ENCODE measurements at regions not wholly inside any gene's neighbourhood (a gene's known extent, or its start where the extent isn't known, plus 50 kb on each side); places are given as distances from the start of the nearest gene placed in this dataset.

DNA sequence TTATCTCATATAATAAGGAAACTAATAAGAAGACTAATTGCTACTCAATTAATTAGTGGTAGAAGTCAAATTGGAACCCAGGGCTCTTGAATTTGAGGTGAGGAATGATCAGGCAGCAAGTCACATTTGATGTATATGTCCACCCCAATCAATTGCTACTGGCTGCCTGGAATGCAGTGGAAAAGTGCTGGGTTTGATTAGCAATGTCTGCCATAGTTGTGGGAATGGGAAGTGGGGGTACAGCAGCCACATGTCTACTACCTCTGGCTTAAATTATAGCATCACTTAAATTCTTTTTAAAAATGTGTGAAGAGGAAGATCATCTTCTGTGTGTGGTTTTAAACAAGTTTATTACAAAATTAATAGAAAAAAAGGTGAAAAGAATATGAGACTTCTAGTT lies 50.8 kb upstream of the NAV2 start:
- no peak for DNase-seq

GRCh38 chr11:19660076-19660475 lies 52.6 kb upstream of the NAV2 start:
- DNase-seq = no peak

DNA sequence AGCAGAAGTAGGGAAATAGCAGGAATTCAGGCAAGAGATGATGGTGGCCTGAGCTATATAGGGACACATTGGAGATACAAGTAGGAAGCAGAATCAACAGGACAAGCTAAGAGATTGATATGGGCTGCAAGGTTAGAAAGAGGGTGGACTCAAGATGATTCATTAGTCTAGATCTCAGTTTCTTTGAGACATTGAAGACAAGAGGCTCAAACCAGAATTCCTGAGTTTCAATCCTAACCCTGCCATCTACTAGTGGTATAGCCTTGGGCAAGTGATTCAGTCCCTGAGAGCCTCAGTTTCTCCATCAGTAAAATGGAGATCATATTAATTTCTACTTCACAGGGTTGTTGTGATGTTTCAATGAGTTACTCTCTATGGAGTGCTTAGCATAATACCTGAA lies 53.1 kb upstream of the NAV2 start:
- DNase-seq = no peak

- DNase-seq = no peak
Observed at GRCh38 chr11:19658344-19658743, 54.3 kb upstream of the NAV2 start.

DNA sequence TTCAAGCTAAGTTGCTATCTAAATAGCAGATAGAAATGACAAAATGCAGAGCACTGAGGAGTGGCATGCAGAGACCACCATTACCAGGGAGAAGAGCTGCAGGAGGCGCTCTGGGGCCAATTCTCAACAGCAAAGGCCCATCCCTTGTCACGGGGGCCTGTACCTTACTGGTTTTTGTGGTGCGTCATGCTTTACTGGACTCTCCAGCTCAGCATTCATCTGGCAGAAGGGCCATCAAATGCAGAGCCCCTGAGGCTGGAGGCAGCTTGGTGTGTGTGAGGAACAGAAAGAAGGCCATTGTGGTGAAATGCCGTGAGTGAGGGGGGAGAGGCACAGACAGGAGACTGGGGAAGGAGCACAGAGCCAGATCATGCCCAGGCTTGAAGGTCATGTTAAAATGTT lies 56.5 kb upstream of the NAV2 start:
- no peak for DNase-seq

DNA sequence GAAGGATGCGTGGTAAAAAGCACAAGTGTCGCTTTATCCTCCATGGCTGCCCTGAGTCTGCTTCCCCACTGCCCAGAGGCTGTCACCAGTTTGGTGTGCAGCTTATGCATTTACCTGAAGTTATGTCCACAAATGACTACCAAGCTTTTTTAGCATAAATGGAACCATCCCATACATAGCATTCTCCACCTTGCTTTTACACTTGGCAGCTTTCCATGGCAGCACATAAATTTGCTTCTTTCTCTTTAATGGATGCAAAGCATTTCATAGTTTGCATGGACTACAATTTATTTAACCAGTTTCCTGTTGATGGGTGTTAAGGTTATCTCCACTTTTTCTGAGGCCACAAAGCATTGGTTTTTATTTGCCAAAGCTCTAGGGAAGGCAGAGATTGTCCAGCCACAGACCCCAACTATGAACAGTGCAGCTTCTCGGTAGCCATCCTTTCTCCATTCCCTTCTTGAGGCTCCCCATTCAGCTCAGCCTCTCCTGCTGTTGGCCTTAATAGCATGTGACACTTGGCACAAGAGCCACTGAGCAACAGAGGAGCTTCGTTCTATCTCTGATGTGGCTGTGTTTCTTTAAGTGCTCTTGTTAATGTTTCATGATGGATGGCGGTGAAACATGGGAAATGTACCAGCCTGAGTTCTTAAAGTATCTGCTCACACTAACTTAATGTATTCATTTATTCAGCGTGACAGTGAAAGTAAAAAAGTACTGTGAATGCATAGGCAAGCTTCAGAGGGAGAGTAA lies 59.8 kb upstream of the NAV2 start:
- DNase-seq = no peak

DNA sequence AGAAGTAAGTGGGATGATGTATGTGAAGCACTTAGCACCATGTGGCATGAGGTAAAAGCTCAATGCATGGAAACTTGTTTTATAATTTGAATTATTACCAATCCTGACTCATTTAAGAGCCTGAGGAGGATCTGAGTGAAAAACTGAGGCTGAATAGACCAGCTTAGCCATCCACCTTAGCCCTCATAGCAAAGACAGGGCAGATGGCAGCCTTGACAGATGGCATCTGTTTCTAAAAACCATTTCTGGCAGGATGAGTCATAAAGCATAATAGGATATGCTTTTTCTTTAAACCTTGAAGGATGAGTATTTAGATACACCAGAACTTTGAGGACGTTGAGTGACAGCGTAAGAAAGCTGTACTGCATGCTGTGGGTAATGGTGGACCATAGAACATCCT lies 61.0 kb upstream of the NAV2 start:
- no peak for DNase-seq

GRCh38 chr11:19651028-19651427 lies 61.6 kb upstream of the NAV2 start:
- no peak for DNase-seq

DNA sequence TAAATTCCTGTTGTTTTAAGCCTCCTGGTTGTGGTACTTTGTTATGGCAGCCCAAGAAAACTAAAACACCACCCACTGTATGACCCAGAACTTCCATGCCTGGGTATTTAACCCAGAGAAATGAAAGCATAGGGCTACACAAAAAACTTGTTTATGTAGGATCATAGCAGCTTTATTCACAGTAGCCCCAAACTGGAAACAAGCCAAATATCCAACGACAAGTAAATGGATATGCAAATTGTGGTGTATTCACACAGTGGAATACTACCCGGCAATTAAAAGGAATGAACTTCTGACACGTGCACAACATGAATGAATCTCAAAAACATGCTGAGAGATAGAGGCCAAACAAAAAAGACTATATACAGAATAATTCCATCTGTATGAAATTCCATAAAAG lies 62.2 kb upstream of the NAV2 start:
- no peak for DNase-seq

GRCh38 chr11:19649751-19650150 lies 62.9 kb upstream of the NAV2 start:
- DNase-seq = no peak

DNA sequence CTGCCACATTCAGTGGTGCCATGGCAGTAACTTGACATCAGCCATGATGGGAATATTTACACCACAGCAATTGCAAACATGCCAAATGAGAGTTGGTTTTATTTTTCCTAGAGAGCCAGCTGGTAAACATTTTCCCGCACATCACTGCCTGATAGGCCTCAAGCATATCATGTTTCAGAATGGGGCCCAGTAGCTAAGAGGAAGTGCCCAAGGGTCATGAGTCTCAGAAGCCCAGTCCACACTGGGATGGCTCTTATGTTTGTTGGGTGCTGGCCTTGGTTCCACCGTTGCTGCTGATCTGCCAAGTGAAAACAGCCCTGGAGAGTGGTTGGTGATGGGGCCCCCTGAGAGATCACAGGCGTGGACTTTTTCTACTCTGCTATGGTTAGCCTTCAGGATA lies 64.3 kb upstream of the NAV2 start:
- no peak for DNase-seq

GRCh38 chr11:19647816-19648215 lies 64.8 kb upstream of the NAV2 start:
- DNase-seq = no peak

GRCh38 chr11:19646921-19647320 lies 65.7 kb upstream of the NAV2 start:
- no peak for DNase-seq

- DNase-seq = no peak
Observed at GRCh38 chr11:19646308-19646707, 66.3 kb upstream of the NAV2 start.

GRCh38 chr11:19644316-19644715 lies 68.3 kb upstream of the NAV2 start:
- no peak for DNase-seq

- DNase-seq = no peak
Observed at GRCh38 chr11:19642185-19643158, 70.2 kb upstream of the NAV2 start.

DNA sequence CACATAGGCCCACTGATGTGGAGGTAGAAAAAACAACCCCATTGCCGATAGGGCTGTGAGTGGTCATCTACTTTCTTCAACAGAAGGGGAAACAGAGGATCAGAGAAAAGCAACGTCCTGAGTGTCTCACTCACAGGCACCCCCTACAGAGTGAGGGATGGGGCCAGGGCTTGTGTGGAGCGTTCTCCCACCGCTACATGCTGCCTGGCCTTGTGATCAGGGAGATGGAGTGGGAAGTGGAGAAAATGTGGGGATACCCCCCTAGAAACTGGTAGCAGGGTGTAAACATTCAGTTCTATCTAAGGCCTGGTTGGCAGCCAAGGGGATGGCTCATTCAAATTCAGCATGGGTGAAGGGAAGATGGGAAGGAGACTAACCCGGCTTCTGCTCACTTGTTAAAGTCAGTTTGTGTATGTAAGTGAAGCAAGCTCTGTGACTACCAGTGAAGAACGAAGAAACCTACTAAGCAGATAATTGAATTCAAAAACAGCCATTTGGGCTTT lies 73.0 kb upstream of the NAV2 start:
- DNase-seq = no peak

- DNase-seq = no peak
Observed at GRCh38 chr11:19635332-19635731, 77.3 kb upstream of the NAV2 start.

- no peak for DNase-seq
Observed at GRCh38 chr11:19633276-19633675, 79.4 kb upstream of the NAV2 start.

DNA sequence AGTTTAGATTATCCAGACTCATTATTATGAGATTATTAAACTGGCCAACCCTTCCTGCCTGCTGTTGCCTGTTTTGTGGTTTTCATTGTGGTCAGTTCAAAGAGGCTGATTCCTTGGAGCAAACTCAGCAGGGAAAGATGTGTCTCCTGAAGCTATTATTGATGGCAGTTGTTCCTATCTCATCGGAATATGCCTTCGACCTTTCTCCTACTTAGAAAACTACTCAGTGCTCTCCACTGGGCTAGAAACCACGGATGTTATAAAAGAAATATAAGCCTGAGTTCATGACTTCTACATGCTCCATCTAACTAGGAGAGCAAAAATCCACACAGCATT lies 80.2 kb upstream of the NAV2 start:
- no peak for DNase-seq

GRCh38 chr11:19631712-19632498 lies 80.7 kb upstream of the NAV2 start:
- DNase-seq = no peak

DNA sequence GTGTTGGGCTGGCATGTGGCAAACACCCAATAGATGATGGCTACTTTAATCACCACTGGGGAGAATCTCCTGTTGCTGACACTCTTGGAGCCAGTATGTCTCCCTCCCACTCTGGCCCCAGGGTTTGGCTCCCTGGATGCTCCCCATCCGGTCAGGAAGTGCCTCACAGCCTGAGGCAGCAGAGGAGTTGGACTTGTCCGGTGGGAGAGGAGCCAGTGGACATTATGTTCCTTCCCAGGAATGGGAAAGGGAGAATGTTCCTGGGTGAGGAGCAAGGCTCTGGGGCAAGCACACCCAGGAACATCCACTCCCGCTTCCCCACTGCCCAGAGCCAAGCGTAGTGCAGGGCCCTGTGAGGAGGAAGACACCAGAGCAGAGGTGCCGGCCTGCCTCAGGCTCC lies 84.6 kb upstream of the NAV2 start:
- no peak for DNase-seq

- DNase-seq = no peak
Observed at GRCh38 chr11:19627566-19627965, 85.1 kb upstream of the NAV2 start.

All from stimulated activated CD4-positive, alpha-beta T cell treated with anti-CD3 and anti-CD28 coated beads, Interleukin-12 subunit alpha, Interleukin-12 subunit beta, amount 100 ng/mL, for 4 hours (primary cell).